ENCODE measurements at regions not wholly inside any gene's neighbourhood (a gene's known extent, or its start where the extent isn't known, plus 50 kb on each side); places are given as distances from the start of the nearest gene placed in this dataset.

GRCh38 chr12:87509237-87509820 is 519.9 kb downstream of the C12orf50 start:
- no peaks in the 10 kb centered on the region for H3K36me3 ChIP-seq (ENCODE audit: control insufficient read depth, insufficient read depth, low read length)
- no peak overlapping the region for H3K9ac ChIP-seq (ENCODE audit: low read length)
- no peaks in the 10 kb centered on the region for H3K27me3 ChIP-seq (ENCODE audit: control insufficient read depth, insufficient read depth, low read length)
- no peak overlapping the region for H3K27ac ChIP-seq (ENCODE audit: low read depth, low read length)
- no peaks in the 10 kb centered on the region for H3K4me1 ChIP-seq (ENCODE audit: control insufficient read depth, insufficient read depth, low read length)
- H3K9me3 ChIP-seq (ENCODE audit: control insufficient read depth, insufficient read depth, low read depth, low read length) = no peaks in the 10 kb centered on the region
- no peak overlapping the region for H3K4me3 ChIP-seq (ENCODE audit: low read depth, low read length)

- H3K27me3 ChIP-seq (ENCODE audit: control insufficient read depth, insufficient read depth, low read length) = no peaks in the 10 kb centered on the region
- H3K9me3 ChIP-seq (ENCODE audit: control insufficient read depth, insufficient read depth, low read depth, low read length) = no peaks in the 10 kb centered on the region
- H3K27ac ChIP-seq (ENCODE audit: low read depth, low read length) = no peak overlapping the region
- no peaks in the 10 kb centered on the region for H3K36me3 ChIP-seq (ENCODE audit: control insufficient read depth, insufficient read depth, low read length)
- H3K4me3 ChIP-seq (ENCODE audit: low read depth, low read length) = no peak overlapping the region
- no peak overlapping the region for H3K9ac ChIP-seq (ENCODE audit: low read length)
- H3K4me1 ChIP-seq (ENCODE audit: control insufficient read depth, insufficient read depth, low read length) = no peaks in the 10 kb centered on the region
Observed at GRCh38 chr12:87491598-87491997, 537.6 kb downstream of the C12orf50 start.

- Histone ChIP-seq H3K27ac (ENCODE audit: low read depth, low read length) (no peak overlapping the region), H3K27me3 (ENCODE audit: control insufficient read depth, insufficient read depth, low read length) (no peaks in the 10 kb centered on the region), H3K36me3 (ENCODE audit: control insufficient read depth, insufficient read depth, low read length) (no peaks in the 10 kb centered on the region), H3K4me3 (ENCODE audit: low read depth, low read length) (no peak overlapping the region), H3K9ac (ENCODE audit: low read length) (no peak overlapping the region), H3K9me3 (ENCODE audit: control insufficient read depth, insufficient read depth, low read depth, low read length) (no peaks in the 10 kb centered on the region), H3K4me1 (ENCODE audit: control insufficient read depth, insufficient read depth, low read length) (no peaks in the 10 kb centered on the region)
Observed at GRCh38 chr12:87491089-87491488, 538.1 kb downstream of the C12orf50 start.

GRCh38 chr12:87469295-87469694 is 559.9 kb downstream of the C12orf50 start:
- Histone ChIP-seq H3K27ac (ENCODE audit: low read depth, low read length) (no peak overlapping the region), H3K36me3 (ENCODE audit: control insufficient read depth, insufficient read depth, low read length) (no peaks in the 10 kb centered on the region), H3K4me3 (ENCODE audit: low read depth, low read length) (no peak overlapping the region), H3K27me3 (ENCODE audit: control insufficient read depth, insufficient read depth, low read length) (no peaks in the 10 kb centered on the region), H3K9me3 (ENCODE audit: control insufficient read depth, insufficient read depth, low read depth, low read length) (no peaks in the 10 kb centered on the region), H3K4me1 (ENCODE audit: control insufficient read depth, insufficient read depth, low read length) (peaks cover 13% of the 10 kb centered on the region), H3K9ac (ENCODE audit: low read length) (no peak overlapping the region)

GRCh38 chr12:87467936-87468335 is 561.3 kb downstream of the C12orf50 start:
- peaks cover 13% of the 10 kb centered on the region for H3K4me1 ChIP-seq (ENCODE audit: control insufficient read depth, insufficient read depth, low read length)
- H3K9ac ChIP-seq (ENCODE audit: low read length) = no peak overlapping the region
- no peak overlapping the region for H3K4me3 ChIP-seq (ENCODE audit: low read depth, low read length)
- H3K9me3 ChIP-seq (ENCODE audit: control insufficient read depth, insufficient read depth, low read depth, low read length) = no peaks in the 10 kb centered on the region
- no peak overlapping the region for H3K27ac ChIP-seq (ENCODE audit: low read depth, low read length)
- H3K36me3 ChIP-seq (ENCODE audit: control insufficient read depth, insufficient read depth, low read length) = no peaks in the 10 kb centered on the region
- H3K27me3 ChIP-seq (ENCODE audit: control insufficient read depth, insufficient read depth, low read length) = no peaks in the 10 kb centered on the region

- Histone ChIP-seq H3K4me3 (ENCODE audit: low read depth, low read length) (no peak overlapping the region), H3K27ac (ENCODE audit: low read depth, low read length) (no peak overlapping the region), H3K9me3 (ENCODE audit: control insufficient read depth, insufficient read depth, low read depth, low read length) (no peaks in the 10 kb centered on the region), H3K27me3 (ENCODE audit: control insufficient read depth, insufficient read depth, low read length) (no peaks in the 10 kb centered on the region), H3K4me1 (ENCODE audit: control insufficient read depth, insufficient read depth, low read length) (peaks cover 13% of the 10 kb centered on the region), H3K9ac (ENCODE audit: low read length) (no peak overlapping the region), H3K36me3 (ENCODE audit: control insufficient read depth, insufficient read depth, low read length) (no peaks in the 10 kb centered on the region)
Observed at GRCh38 chr12:87464565-87464964, 564.6 kb downstream of the C12orf50 start.

GRCh38 chr12:87444039-87444438 is 585.2 kb downstream of the C12orf50 start:
- H3K36me3 ChIP-seq (ENCODE audit: control insufficient read depth, insufficient read depth, low read length) = no peaks in the 10 kb centered on the region
- H3K27me3 ChIP-seq (ENCODE audit: control insufficient read depth, insufficient read depth, low read length) = no peaks in the 10 kb centered on the region
- no peak overlapping the region for H3K4me3 ChIP-seq (ENCODE audit: low read depth, low read length)
- H3K4me1 ChIP-seq (ENCODE audit: control insufficient read depth, insufficient read depth, low read length) = no peaks in the 10 kb centered on the region
- no peak overlapping the region for H3K27ac ChIP-seq (ENCODE audit: low read depth, low read length)
- no peak overlapping the region for H3K9ac ChIP-seq (ENCODE audit: low read length)
- H3K9me3 ChIP-seq (ENCODE audit: control insufficient read depth, insufficient read depth, low read depth, low read length) = no peaks in the 10 kb centered on the region

GRCh38 chr12:87441511-87441910 is 587.7 kb downstream of the C12orf50 start:
- Histone ChIP-seq H3K4me3 (ENCODE audit: low read depth, low read length) (no peak overlapping the region), H3K9me3 (ENCODE audit: control insufficient read depth, insufficient read depth, low read depth, low read length) (no peaks in the 10 kb centered on the region), H3K36me3 (ENCODE audit: control insufficient read depth, insufficient read depth, low read length) (no peaks in the 10 kb centered on the region), H3K9ac (ENCODE audit: low read length) (no peak overlapping the region), H3K27ac (ENCODE audit: low read depth, low read length) (no peak overlapping the region), H3K27me3 (ENCODE audit: control insufficient read depth, insufficient read depth, low read length) (no peaks in the 10 kb centered on the region), H3K4me1 (ENCODE audit: control insufficient read depth, insufficient read depth, low read length) (no peaks in the 10 kb centered on the region)

- H3K9me3 ChIP-seq (ENCODE audit: control insufficient read depth, insufficient read depth, low read depth, low read length) = no peaks in the 10 kb centered on the region
- no peak overlapping the region for H3K4me3 ChIP-seq (ENCODE audit: low read depth, low read length)
- H3K27me3 ChIP-seq (ENCODE audit: control insufficient read depth, insufficient read depth, low read length) = no peaks in the 10 kb centered on the region
- H3K27ac ChIP-seq (ENCODE audit: low read depth, low read length) = no peak overlapping the region
- H3K9ac ChIP-seq (ENCODE audit: low read length) = no peak overlapping the region
- H3K36me3 ChIP-seq (ENCODE audit: control insufficient read depth, insufficient read depth, low read length) = no peaks in the 10 kb centered on the region
- no peaks in the 10 kb centered on the region for H3K4me1 ChIP-seq (ENCODE audit: control insufficient read depth, insufficient read depth, low read length)
Observed at GRCh38 chr12:87439990-87440827, 589.0 kb downstream of the C12orf50 start.

GRCh38 chr12:87430444-87430843 is 598.8 kb downstream of the C12orf50 start:
- H3K9me3 ChIP-seq (ENCODE audit: control insufficient read depth, insufficient read depth, low read depth, low read length) = peaks cover 11% of the 10 kb centered on the region
- no peaks in the 10 kb centered on the region for H3K36me3 ChIP-seq (ENCODE audit: control insufficient read depth, insufficient read depth, low read length)
- H3K9ac ChIP-seq (ENCODE audit: low read length) = no peak overlapping the region
- H3K27ac ChIP-seq (ENCODE audit: low read depth, low read length) = no peak overlapping the region
- H3K27me3 ChIP-seq (ENCODE audit: control insufficient read depth, insufficient read depth, low read length) = no peaks in the 10 kb centered on the region
- no peak overlapping the region for H3K4me3 ChIP-seq (ENCODE audit: low read depth, low read length)
- no peaks in the 10 kb centered on the region for H3K4me1 ChIP-seq (ENCODE audit: control insufficient read depth, insufficient read depth, low read length)

- Histone ChIP-seq H3K27ac (ENCODE audit: low read depth, low read length) (no peak overlapping the region), H3K27me3 (ENCODE audit: control insufficient read depth, insufficient read depth, low read length) (no peaks in the 10 kb centered on the region), H3K9me3 (ENCODE audit: control insufficient read depth, insufficient read depth, low read depth, low read length) (peaks cover 18% of the 10 kb centered on the region), H3K4me3 (ENCODE audit: low read depth, low read length) (no peak overlapping the region), H3K36me3 (ENCODE audit: control insufficient read depth, insufficient read depth, low read length) (no peaks in the 10 kb centered on the region), H3K4me1 (ENCODE audit: control insufficient read depth, insufficient read depth, low read length) (no peaks in the 10 kb centered on the region), H3K9ac (ENCODE audit: low read length) (no peak overlapping the region)
Observed at GRCh38 chr12:87428701-87429277, 600.4 kb downstream of the C12orf50 start.

Measured in HUES6 (cell line).